AG10803 (cell line): ENCODE measurements at regions not wholly inside any gene's neighbourhood (a gene's known extent, or its start where the extent isn't known, plus 50 kb on each side); places are given as distances from the start of the nearest gene placed in this dataset.

Experiments
- DNase-seq: peaks from one replicate; pipeline ENCODE4 v3.0.0; 2010; ENCODE audit warnings: low read depth
- H3K4me3 ChIP-seq: 2 replicates; pipeline ENCODE4 v1.5.1; 2011; ENCODE audit warnings: mild to moderate bottlenecking, low read length, control low read depth
- CTCF ChIP-seq: conservative IDR thresholded peaks from 2 replicates; pipeline ENCODE4 v1.5.1; 2011; ENCODE audit warnings: mild to moderate bottlenecking, low read length, control low read depth, inconsistent platforms

GRCh38 chr3:90221900-90222299 is 1114.5 kb downstream of the EPHA3 start:
- TF ChIP-seq CTCF: no peak
- no peak for DNase-seq
- H3K4me3 ChIP-seq: no peak overlapping the region

- DNase-seq: no peak
- TF ChIP-seq CTCF: no peak
- no peak overlapping the region for H3K4me3 ChIP-seq
Observed at GRCh38 chr3:90241481-90241880, 1134.1 kb downstream of the EPHA3 start.

GRCh38 chr3:90253131-90253530 is 1145.7 kb downstream of the EPHA3 start:
- H3K4me3 ChIP-seq: no peak overlapping the region
- DNase-seq: no peak
- no peak for TF ChIP-seq CTCF

GRCh38 chr3:90261481-90262433 is 1154.3 kb downstream of the EPHA3 start:
- no peak for DNase-seq
- H3K4me3 ChIP-seq: no peak overlapping the region
- no peak for TF ChIP-seq CTCF
